CD4-positive, alpha-beta memory T cell (primary cell): ENCODE measurements at regions not wholly inside any gene's neighbourhood (a gene's known extent, or its start where the extent isn't known, plus 50 kb on each side); places are given as distances from the start of the nearest gene placed in this dataset.
"Not testable (repeated sequence)": the region's sequence is repeated elsewhere in the genome, so short reads cannot be mapped to it uniquely, and the experiment has no call there.

Experiments used
- CTCF ChIA-PET: fragments of 350-600 bp; sonication (Branson Sonifier 250); formaldehyde crosslinking; loops from one replicate; lab custom pipeline; 2021; ENCODE audit warnings: inconsistent platforms; ENCODE audit not compliant: partially characterized antibody; lab: Charles Lee
- POLR2A ChIA-PET: fragments of 350-600 bp; sonication (Branson Sonifier 250); formaldehyde crosslinking; loops from one replicate; lab custom pipeline; 2021; ENCODE audit not compliant: partially characterized antibody; lab: Charles Lee
- DNase-seq, 5 donors: peaks; one replicate each; pipeline versions ENCODE4 v3.0.0 to v3.0.0-alpha.2; 2020 to 2022; ENCODE audit warnings: mixed read lengths in 1 of 5
- H3K27ac ChIP-seq: one replicate; pipeline ENCODE4 v1.7.0; 2013; ENCODE audit warnings: low read depth, low read length
- H3K27me3 ChIP-seq: 2 replicates; pipeline ENCODE4 v1.7.0; 2013; ENCODE audit warnings: mild to moderate bottlenecking, low read length, moderate library complexity; ENCODE audit not compliant: insufficient read depth
- H3K36me3 ChIP-seq: 2 replicates; pipeline ENCODE4 v1.7.0; 2013; ENCODE audit warnings: mild to moderate bottlenecking, low read length, moderate library complexity; ENCODE audit not compliant: insufficient read depth
- H3K4me1 ChIP-seq: 2 replicates; pipeline ENCODE4 v1.7.0; 2013; ENCODE audit warnings: mild to moderate bottlenecking, low read length, moderate library complexity; ENCODE audit not compliant: insufficient read depth
- H3K4me3 ChIP-seq, 2 donors: one replicate each; pipeline ENCODE4 v1.7.0; 2013; ENCODE audit warnings: low read length in 2 of 2, mild to moderate bottlenecking in 1 of 2
- H3K9me3 ChIP-seq, 2 donors: one replicate each; pipeline ENCODE4 v1.7.0; 2013; ENCODE audit warnings: low read length in 2 of 2, control low read depth in 1 of 2; ENCODE audit not compliant: control insufficient read depth in 1 of 2
- H3K27ac Mint-ChIP-seq, 7 donors: one replicate each; pipeline ENCODE4 v1.8.0; 2020 to 2021; ENCODE audit warnings: mixed read lengths in 7 of 7, mild to moderate bottlenecking in 6 of 7, inconsistent platforms in 3 of 7, moderate library complexity in 3 of 7
- H3K27me3 Mint-ChIP-seq, 2 donors: one replicate each; pipeline ENCODE4 v1.8.0; 2020 to 2021; ENCODE audit warnings: mixed read lengths in 2 of 2
- H3K36me3 Mint-ChIP-seq, 2 donors: one replicate each; pipeline ENCODE4 v1.8.0; 2020 to 2021; ENCODE audit warnings: mixed read lengths in 2 of 2, inconsistent platforms in 1 of 2, mild to moderate bottlenecking in 1 of 2
- H3K4me1 Mint-ChIP-seq, 4 donors: one replicate each; pipeline ENCODE4 v1.8.0; 2020 to 2021; ENCODE audit warnings: mixed read lengths in 4 of 4, mild to moderate bottlenecking in 1 of 4
- H3K4me3 Mint-ChIP-seq, 8 donors: one replicate each; pipeline ENCODE4 v1.8.0; 2020 to 2021; ENCODE audit warnings: mixed read lengths in 8 of 8, mild to moderate bottlenecking in 7 of 8, moderate library complexity in 6 of 8, inconsistent platforms in 3 of 8
- H3K9me3 Mint-ChIP-seq, 8 donors: one replicate each; pipeline ENCODE4 v1.8.0; 2020 to 2021; ENCODE audit warnings: mixed read lengths in 8 of 8, mild to moderate bottlenecking in 5 of 8, inconsistent platforms in 3 of 8, moderate library complexity in 1 of 8
- intact Hi-C: fragments of 100-400 bp; cut with micrococcal nuclease; formaldehyde crosslinking; loops from one replicate; pipeline ENCODE4 v1.15.1; 2023

DNA sequence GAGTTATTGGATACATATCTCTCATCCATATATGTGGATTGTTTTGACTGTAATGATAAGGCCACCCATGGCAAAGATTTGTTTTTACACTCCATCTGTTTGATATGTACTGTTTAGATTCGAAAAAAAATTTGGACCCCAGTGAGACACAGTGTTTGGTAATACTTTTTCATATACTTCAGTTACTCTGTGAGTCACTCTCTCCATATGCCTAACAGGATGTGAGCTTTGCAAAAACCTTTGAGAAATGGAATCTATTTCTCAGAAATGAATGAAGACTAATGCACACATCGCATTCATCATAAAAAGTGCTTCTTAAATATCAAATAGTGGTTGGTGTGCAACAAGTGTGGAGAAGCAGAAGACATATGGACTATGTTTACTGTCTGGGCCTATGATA, 781.5 kb downstream of the SLC6A15 start:
- peaks cover 0 to 3% (median 0%) of the 10 kb centered on the region in 8 donors for H3K9me3 Mint-ChIP-seq
- no peaks in the 10 kb centered on the region for H3K4me1 Mint-ChIP-seq
- no peaks in the 10 kb centered on the region for H3K27me3 Mint-ChIP-seq
- H3K36me3 Mint-ChIP-seq, result no peaks in the 10 kb centered on the region
- no peak overlapping the region for H3K27ac Mint-ChIP-seq
- intact Hi-C loops, result no loop called here
- POLR2A ChIA-PET, result no interaction called here
- DNase-seq, result no peak
- H3K27ac ChIP-seq, result no peak overlapping the region
- no peaks in the 10 kb centered on the region for H3K27me3 ChIP-seq
- H3K9me3 ChIP-seq, result no peaks in the 10 kb centered on the region
- no peak overlapping the region for H3K4me3 ChIP-seq
- CTCF ChIA-PET, result no interaction called here
- no peak overlapping the region for H3K4me3 Mint-ChIP-seq
- H3K36me3 ChIP-seq, result no peaks in the 10 kb centered on the region
- H3K4me1 ChIP-seq, result no peaks in the 10 kb centered on the region

DNA sequence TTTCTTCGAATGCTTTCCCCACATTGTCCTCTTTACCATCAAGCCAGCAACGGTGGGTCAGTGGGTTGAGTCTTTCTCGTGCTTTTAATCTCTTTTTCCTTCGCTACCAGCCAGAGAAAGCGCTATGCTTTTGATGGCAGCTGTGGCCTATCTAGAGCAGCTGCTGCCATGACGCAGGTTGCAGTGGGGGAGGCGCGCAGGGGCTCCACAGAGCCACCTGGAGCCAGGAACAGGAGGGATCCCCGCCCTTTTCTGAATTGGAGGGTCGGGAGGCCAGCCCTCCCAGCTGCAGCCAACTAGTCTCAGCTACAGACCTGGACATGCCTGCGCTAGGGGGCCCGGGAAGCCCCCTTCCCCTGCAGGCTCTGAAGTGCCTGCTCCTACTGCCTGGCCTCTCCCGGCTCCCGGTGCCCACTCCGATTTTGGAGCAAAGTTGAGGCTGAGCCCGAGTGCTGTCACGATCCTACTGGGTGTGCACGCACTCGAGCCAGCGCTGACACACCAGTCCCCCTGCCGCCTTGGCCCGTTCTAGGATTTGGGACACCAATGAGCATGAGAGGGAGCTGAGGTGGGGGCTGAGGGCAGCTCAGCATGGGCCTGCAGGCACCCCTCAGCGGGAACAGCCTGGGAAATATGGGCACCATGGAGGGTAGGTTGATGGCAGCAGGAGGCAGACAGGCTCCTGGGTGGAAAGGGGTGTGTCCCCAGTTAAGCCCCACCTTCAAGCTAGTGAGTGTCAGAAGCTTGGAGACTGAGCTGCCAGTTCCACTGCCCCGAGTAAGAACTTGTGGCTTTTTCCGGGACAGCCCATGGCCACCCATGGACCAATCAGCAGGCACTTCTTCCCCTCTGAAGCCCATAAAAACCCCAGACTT, 784.2 kb downstream of the SLC6A15 start:
- no peaks in the 10 kb centered on the region for H3K36me3 ChIP-seq
- Mint-ChIP-seq H3K27me3 (no peaks in the 10 kb centered on the region), H3K9me3 (peaks cover 0 to 4% (median 0%) of the 10 kb centered on the region in 8 donors), H3K4me1 (no peaks in the 10 kb centered on the region), H3K4me3 (no peak overlapping the region), H3K36me3 (no peaks in the 10 kb centered on the region), H3K27ac (no peak overlapping the region)
- ChIA-PET CTCF (no interaction called here), POLR2A (no interaction called here)
- no peaks in the 10 kb centered on the region for H3K4me1 ChIP-seq
- H3K27me3 ChIP-seq, result no peaks in the 10 kb centered on the region
- intact Hi-C loops, result no loop called here
- no peak for DNase-seq
- H3K4me3 ChIP-seq, result no peak overlapping the region
- H3K9me3 ChIP-seq, result no peaks in the 10 kb centered on the region
- no peak overlapping the region for H3K27ac ChIP-seq

DNA sequence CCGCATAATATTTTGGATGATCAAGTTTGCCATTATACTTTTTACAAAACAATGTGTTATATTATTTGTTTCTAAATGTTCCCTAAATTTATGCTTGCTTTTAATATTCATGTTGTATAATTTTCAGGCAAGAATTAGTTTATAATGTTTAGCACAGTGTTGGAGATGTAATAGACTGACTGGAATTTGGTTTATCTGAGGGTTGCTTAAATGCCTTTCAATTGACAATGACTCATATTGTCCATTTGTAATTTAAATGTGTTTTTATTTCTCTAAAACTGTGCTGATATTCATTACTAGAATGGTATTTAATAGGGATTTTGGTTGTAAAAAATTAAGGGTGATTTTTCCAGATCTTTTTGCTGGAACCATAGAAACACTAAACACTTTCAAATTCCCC, 788.4 kb downstream of the SLC6A15 start:
- no peaks in the 10 kb centered on the region for H3K36me3 Mint-ChIP-seq
- no peak overlapping the region for H3K4me3 Mint-ChIP-seq
- H3K9me3 Mint-ChIP-seq, result peaks cover 0 to 5% (median 2%) of the 10 kb centered on the region in 8 donors
- intact Hi-C loops, result no loop called here
- H3K4me1 ChIP-seq, result no peaks in the 10 kb centered on the region
- no peaks in the 10 kb centered on the region for H3K27me3 ChIP-seq
- no peak overlapping the region for H3K27ac ChIP-seq
- no peaks in the 10 kb centered on the region for H3K9me3 ChIP-seq
- H3K4me3 ChIP-seq, result no peak overlapping the region
- H3K36me3 ChIP-seq, result no peaks in the 10 kb centered on the region
- ChIA-PET CTCF (no interaction called here), POLR2A (no interaction called here)
- H3K27me3 Mint-ChIP-seq, result no peaks in the 10 kb centered on the region
- no peak overlapping the region for H3K27ac Mint-ChIP-seq
- DNase-seq, result no peak
- H3K4me1 Mint-ChIP-seq, result no peaks in the 10 kb centered on the region

DNA sequence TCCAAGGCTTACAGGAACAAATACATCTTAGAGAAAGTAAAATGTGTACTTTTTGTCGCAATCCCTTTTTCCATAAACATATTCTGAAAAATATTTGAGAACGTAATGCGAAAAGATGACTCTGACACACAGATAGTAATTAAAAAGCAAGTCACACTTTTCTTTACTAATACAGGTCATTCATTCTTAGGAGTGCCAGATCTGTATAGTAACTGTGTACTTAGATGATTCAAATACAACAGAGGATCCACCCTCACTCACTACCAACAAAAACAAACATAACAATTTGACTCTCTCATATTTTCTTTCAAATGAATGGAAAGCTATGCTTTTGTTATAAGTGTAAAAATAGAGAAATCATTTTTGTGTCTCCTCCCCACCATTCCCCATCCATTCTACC, 795.4 kb downstream of the SLC6A15 start:
- H3K4me1 Mint-ChIP-seq, result no peaks in the 10 kb centered on the region
- Histone ChIP-seq H3K9me3 (no peaks in the 10 kb centered on the region), H3K36me3 (no peaks in the 10 kb centered on the region), H3K27me3 (no peaks in the 10 kb centered on the region), H3K4me1 (no peaks in the 10 kb centered on the region), H3K4me3 (no peak overlapping the region), H3K27ac (no peak overlapping the region)
- POLR2A ChIA-PET, result no interaction called here
- intact Hi-C loops, result no loop called here
- no peak overlapping the region for H3K4me3 Mint-ChIP-seq
- H3K27me3 Mint-ChIP-seq, result no peaks in the 10 kb centered on the region
- no peaks in the 10 kb centered on the region for H3K36me3 Mint-ChIP-seq
- H3K27ac Mint-ChIP-seq, result no peak overlapping the region
- H3K9me3 Mint-ChIP-seq, result peaks cover 0 to 5% (median 2%) of the 10 kb centered on the region in 8 donors
- CTCF ChIA-PET, result no interaction called here
- DNase-seq, result no peak

DNA sequence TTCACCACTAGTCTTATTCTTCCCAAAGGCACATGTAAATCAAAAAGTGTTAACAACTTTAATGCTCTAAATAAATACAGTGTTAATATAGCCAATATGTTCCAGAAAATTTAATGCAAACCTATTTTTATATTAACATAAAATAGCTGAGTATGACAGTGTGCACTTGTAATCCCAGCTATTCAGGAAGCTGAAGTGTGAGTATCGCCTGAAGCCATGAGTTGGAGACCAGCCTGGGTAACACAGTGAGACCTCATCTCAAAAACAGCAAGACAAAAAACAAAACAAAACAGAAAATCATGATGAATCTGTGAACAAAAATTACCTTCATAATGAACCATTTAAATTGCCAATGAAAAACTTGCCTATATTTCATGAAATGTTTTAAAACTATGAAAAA, 798.9 kb downstream of the SLC6A15 start:
- Mint-ChIP-seq H3K4me3 (no peak overlapping the region), H3K27ac (no peak overlapping the region), H3K4me1 (no peaks in the 10 kb centered on the region), H3K36me3 (no peaks in the 10 kb centered on the region), H3K9me3 (peaks cover 0 to 21% (median 6%) of the 10 kb centered on the region in 8 donors), H3K27me3 (no peaks in the 10 kb centered on the region)
- ChIA-PET CTCF (no interaction called here), POLR2A (no interaction called here)
- Histone ChIP-seq H3K27me3 (no peaks in the 10 kb centered on the region), H3K9me3 (no peaks in the 10 kb centered on the region), H3K4me3 (no peak overlapping the region), H3K4me1 (no peaks in the 10 kb centered on the region), H3K36me3 (no peaks in the 10 kb centered on the region), H3K27ac (no peak overlapping the region)
- DNase-seq, result no peak
- intact Hi-C loops, result no loop called here

DNA sequence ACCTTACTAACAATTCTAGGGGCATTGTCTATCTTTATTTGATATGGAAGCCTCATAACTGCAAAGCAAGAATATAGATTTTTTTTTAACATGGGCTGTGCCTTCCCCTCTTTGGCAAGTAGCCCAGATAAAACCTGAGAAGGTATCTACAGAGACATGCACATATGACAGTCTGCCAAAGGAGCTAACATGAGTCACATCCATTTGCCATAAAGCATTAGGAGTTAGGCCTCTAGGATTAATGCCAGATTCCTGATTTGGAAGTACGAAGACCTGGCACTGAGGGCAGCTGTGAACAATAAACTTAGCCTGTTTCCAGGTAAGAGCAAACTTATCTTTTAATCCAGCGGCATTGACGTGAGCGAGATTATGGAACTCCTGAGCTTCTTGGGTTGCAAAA, 808.7 kb downstream of the SLC6A15 start:
- CTCF ChIA-PET, intact Hi-C loops: not testable (repeated sequence)
- peaks cover 8 to 65% (median 44%) of the 10 kb centered on the region in 8 donors for H3K9me3 Mint-ChIP-seq

DNA sequence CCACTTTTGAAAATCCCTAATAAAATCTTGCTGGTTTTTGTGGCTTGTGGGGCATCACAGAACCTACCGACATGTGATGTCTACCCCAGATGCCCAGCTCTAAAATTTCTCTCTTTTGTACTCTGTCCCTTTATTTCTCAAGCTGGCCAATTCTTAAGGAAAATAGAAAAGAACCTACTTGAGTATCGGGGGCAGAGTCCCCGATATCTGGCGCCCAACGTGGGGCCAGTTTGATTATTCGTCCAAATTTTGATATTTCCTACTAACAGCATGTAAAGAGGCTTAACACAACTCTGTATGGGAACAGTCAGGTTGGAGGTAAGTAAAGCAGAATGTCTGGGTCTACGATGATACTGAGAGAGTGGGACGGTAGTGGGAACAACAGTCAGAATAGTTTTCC, 810.6 kb downstream of the SLC6A15 start:
- H3K9me3 Mint-ChIP-seq, result peaks cover 8 to 68% (median 48%) of the 10 kb centered on the region in 8 donors
- H3K4me1 ChIP-seq, H3K27ac ChIP-seq, DNase-seq, H3K4me1 Mint-ChIP-seq, H3K4me3 ChIP-seq, H3K36me3 Mint-ChIP-seq, H3K9me3 ChIP-seq, POLR2A ChIA-PET, H3K36me3 ChIP-seq, intact Hi-C loops, H3K27me3 ChIP-seq, CTCF ChIA-PET, H3K27ac Mint-ChIP-seq, H3K4me3 Mint-ChIP-seq, H3K27me3 Mint-ChIP-seq: not testable (repeated sequence)

More for the DNA sequence above, 808.7 kb downstream of the SLC6A15 start:
- H3K9me3 ChIP-seq, POLR2A ChIA-PET, H3K36me3 Mint-ChIP-seq, H3K4me1 Mint-ChIP-seq, H3K27ac Mint-ChIP-seq, H3K4me3 ChIP-seq, H3K36me3 ChIP-seq, H3K27me3 ChIP-seq, H3K4me1 ChIP-seq, H3K4me3 Mint-ChIP-seq, DNase-seq, H3K27me3 Mint-ChIP-seq, H3K27ac ChIP-seq: not testable (repeated sequence)
